ENCODE measurements at regions not wholly inside any gene's neighbourhood (a gene's known extent, or its start where the extent isn't known, plus 50 kb on each side); places are given as distances from the start of the nearest gene placed in this dataset.

- TF ChIP-seq EZH2 (IDR thresholded peaks at IDR 0.05; ENCODE audit: low read length, unreplicated experiment), result no peak
- no peak for TF ChIP-seq CTCF (conservative IDR thresholded peaks at IDR 0.05; ENCODE audit: low read depth, low read length)
Measured at GRCh38 chr13:103953859-103954258, 887.6 kb upstream of the SLC10A2 start.
